ENCODE measurements at regions not wholly inside any gene's neighbourhood (a gene's known extent, or its start where the extent isn't known, plus 50 kb on each side); places are given as distances from the start of the nearest gene placed in this dataset.

DNA sequence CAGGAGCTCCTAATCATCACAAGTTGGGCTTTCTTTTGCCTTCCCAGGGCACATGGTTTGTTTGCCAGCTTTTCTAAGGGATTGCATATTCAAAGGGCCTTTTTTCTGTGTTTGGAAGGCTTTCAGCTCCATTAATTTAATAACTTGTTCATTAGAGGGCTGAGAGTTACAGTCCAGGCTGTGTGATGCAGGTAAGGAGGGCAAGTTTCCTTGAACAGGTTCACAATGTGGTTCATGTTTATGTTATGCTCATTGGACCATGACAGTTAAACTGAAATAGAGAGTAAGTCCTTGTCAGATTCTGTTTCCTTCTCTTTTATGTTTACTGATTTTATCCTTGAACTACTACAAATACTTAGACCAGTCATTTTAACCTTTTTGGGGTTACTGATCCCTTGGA, 174.4 kb downstream of the MARCHF11 start:
- intact Hi-C loops (cut with micrococcal nuclease; ENCODE audit: unreplicated experiment), result no loop called here
- no peaks in the 10 kb centered on the region for H3K36me3 Mint-ChIP-seq (ENCODE audit: insufficient read depth, unreplicated experiment)
- BruUV-seq (replicated peaks), result no TSS peak
- Histone ChIP-seq H3K9me3 (0 out of 2 replicates have a peak, but pooled peaks cover 4% of the 10 kb centered on the region), H3K4me1 (no peaks in the 10 kb centered on the region), H3K27me3 (replicated peaks; ENCODE audit: control insufficient read depth, insufficient read depth, low read length) (no peaks in the 10 kb centered on the region), H3K36me3 (ENCODE audit: control insufficient read depth, insufficient read depth, low read length) (no peaks in the 10 kb centered on the region), H3K4me3 (ENCODE audit: low read depth, low read length) (no peak overlapping the region)
- H3K4me3 Mint-ChIP-seq (ENCODE audit: unreplicated experiment), result no peak overlapping the region
- H3K27ac Mint-ChIP-seq (ENCODE audit: unreplicated experiment), result no peak overlapping the region
- ChIA-PET POLR2A (no interaction called here), CTCF (no interaction called here)
- no peak for DNase-seq
- peaks cover 5% of the 10 kb centered on the region for H3K27me3 Mint-ChIP-seq (ENCODE audit: insufficient read depth, unreplicated experiment)
- TF ChIP-seq, protein P1, sequence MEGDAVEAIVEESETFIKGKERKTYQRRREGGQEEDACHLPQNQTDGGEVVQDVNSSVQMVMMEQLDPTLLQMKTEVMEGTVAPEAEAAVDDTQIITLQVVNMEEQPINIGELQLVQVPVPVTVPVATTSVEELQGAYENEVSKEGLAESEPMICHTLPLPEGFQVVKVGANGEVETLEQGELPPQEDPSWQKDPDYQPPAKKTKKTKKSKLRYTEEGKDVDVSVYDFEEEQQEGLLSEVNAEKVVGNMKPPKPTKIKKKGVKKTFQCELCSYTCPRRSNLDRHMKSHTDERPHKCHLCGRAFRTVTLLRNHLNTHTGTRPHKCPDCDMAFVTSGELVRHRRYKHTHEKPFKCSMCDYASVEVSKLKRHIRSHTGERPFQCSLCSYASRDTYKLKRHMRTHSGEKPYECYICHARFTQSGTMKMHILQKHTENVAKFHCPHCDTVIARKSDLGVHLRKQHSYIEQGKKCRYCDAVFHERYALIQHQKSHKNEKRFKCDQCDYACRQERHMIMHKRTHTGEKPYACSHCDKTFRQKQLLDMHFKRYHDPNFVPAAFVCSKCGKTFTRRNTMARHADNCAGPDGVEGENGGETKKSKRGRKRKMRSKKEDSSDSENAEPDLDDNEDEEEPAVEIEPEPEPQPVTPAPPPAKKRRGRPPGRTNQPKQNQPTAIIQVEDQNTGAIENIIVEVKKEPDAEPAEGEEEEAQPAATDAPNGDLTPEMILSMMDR (IDR thresholded peaks at IDR 0.05; ENCODE audit: insufficient read depth in 1 of 2, low read depth in 1 of 2, low read length in 1 of 2, severe bottlenecking in 1 of 2, unreplicated experiment in 1 of 2), result no peak
- H3K9me3 Mint-ChIP-seq (ENCODE audit: unreplicated experiment), result peaks cover 26% of the 10 kb centered on the region
- no peaks in the 10 kb centered on the region for H3K4me1 Mint-ChIP-seq (ENCODE audit: low read depth, unreplicated experiment)

DNA sequence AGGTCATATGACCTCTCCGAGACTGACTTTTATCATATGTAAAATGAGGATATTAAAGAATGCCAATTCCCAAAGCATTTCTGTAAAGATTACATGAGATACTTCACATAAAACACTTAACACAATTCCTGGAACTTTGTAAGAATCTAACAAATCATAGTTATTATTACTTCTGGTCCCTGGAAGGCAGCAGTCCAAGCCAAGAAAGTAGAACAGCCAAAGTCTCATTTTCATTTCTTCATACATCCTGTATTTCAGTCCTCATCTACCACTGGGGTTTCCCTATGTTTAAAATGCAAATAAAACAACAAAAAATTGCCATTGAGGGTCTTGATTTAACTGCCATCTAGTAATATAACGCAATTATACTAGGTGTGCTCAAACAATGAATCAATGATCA, 179.5 kb downstream of the MARCHF11 start:
- POLR2A ChIA-PET, result no interaction called here
- peaks cover 9% of the 10 kb centered on the region for H3K27me3 Mint-ChIP-seq (ENCODE audit: insufficient read depth, unreplicated experiment)
- H3K4me3 Mint-ChIP-seq (ENCODE audit: unreplicated experiment), result no peak overlapping the region
- Histone ChIP-seq H3K9me3 (no peaks in the 10 kb centered on the region), H3K36me3 (ENCODE audit: control insufficient read depth, insufficient read depth, low read length) (no peaks in the 10 kb centered on the region), H3K27me3 (replicated peaks; ENCODE audit: control insufficient read depth, insufficient read depth, low read length) (no peaks in the 10 kb centered on the region), H3K4me1 (no peaks in the 10 kb centered on the region), H3K4me3 (ENCODE audit: low read depth, low read length) (no peak overlapping the region)
- TF ChIP-seq, protein P1 (IDR thresholded peaks at IDR 0.05; ENCODE audit: insufficient read depth in 1 of 2, low read depth in 1 of 2, low read length in 1 of 2, severe bottlenecking in 1 of 2, unreplicated experiment in 1 of 2), result no peak
- no peak overlapping the region for H3K27ac Mint-ChIP-seq (ENCODE audit: unreplicated experiment)
- CTCF ChIA-PET, result no interaction called here
- intact Hi-C loops (cut with micrococcal nuclease; ENCODE audit: unreplicated experiment), result no loop called here
- H3K4me1 Mint-ChIP-seq (ENCODE audit: low read depth, unreplicated experiment), result no peaks in the 10 kb centered on the region
- no peaks in the 10 kb centered on the region for H3K36me3 Mint-ChIP-seq (ENCODE audit: insufficient read depth, unreplicated experiment)
- BruUV-seq (replicated peaks), result no TSS peak
- DNase-seq, result no peak
- peaks cover 17% of the 10 kb centered on the region for H3K9me3 Mint-ChIP-seq (ENCODE audit: unreplicated experiment)

DNA sequence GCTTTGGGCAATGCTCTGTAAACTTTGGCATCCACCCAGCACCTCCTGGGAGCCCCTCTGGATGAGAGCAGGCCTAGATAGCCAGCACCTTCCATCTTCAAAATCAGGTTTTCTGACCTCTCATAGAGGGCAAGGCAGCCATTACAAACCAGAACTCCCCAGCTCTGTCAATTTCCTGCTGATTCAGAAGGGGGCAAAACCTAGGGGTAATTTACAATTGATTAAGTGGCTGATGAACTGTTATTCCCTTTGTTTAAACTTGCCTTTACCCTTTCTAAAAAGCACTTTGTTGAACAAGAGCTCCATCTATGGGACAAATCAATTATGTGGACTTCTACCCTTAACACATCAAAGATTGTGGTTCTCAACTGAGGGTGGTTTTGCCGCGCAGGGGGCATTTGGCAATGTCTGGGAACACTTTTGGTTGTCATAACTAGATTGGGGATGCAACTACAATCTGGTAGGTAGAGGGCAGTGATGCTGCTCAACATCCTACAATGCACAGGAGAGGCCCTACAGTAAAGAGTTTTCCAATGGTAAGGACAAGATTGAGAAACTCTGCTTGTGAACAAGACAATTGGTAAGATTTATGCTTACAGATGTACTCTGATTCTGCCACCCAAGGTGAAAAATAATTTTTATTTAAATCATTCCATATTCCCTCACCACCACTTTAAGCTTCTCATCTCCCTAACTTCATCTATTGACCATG, 184.1 kb downstream of the MARCHF11 start:
- H3K4me1 ChIP-seq, result no peaks in the 10 kb centered on the region
- POLR2A ChIA-PET, result no interaction called here
- no TSS peak for BruUV-seq (replicated peaks)
- intact Hi-C loops (cut with micrococcal nuclease; ENCODE audit: unreplicated experiment), result loop anchor here (1.0 to 5.0 kb wide), 3 partner anchors 312 to 889 kb away; no protein-coding TSS in a partner anchor
- no peaks in the 10 kb centered on the region for H3K27me3 ChIP-seq (replicated peaks; ENCODE audit: control insufficient read depth, insufficient read depth, low read length)
- peaks cover 22% of the 10 kb centered on the region for H3K9me3 Mint-ChIP-seq (ENCODE audit: unreplicated experiment)
- TF ChIP-seq, protein P1 (IDR thresholded peaks at IDR 0.05; ENCODE audit: insufficient read depth in 1 of 2, low read depth in 1 of 2, low read length in 1 of 2, severe bottlenecking in 1 of 2, unreplicated experiment in 1 of 2), result peak; percentile 32 to 37
- CTCF ChIA-PET, result interaction anchor here (2.0 kb wide), 1 partner anchor 890 kb away, joined by 6 read pairs; no protein-coding TSS in a partner anchor
- H3K36me3 Mint-ChIP-seq (ENCODE audit: insufficient read depth, unreplicated experiment), result no peaks in the 10 kb centered on the region
- H3K4me1 Mint-ChIP-seq (ENCODE audit: low read depth, unreplicated experiment), result no peaks in the 10 kb centered on the region
- no peak overlapping the region for H3K27ac Mint-ChIP-seq (ENCODE audit: unreplicated experiment)
- no peaks in the 10 kb centered on the region for H3K36me3 ChIP-seq (ENCODE audit: control insufficient read depth, insufficient read depth, low read length)
- H3K9me3 ChIP-seq, result no peaks in the 10 kb centered on the region
- no peak overlapping the region for H3K4me3 Mint-ChIP-seq (ENCODE audit: unreplicated experiment)
- no peak overlapping the region for H3K4me3 ChIP-seq (ENCODE audit: low read depth, low read length)
- peak in 1 of 2 experiments; percentile 20 for DNase-seq
- H3K27me3 Mint-ChIP-seq (ENCODE audit: insufficient read depth, unreplicated experiment), result peaks cover 4% of the 10 kb centered on the region

Data from Caco-2 (cell line).